Transverse colon (tissue), 4 donors: ENCODE measurements at regions not wholly inside any gene's neighbourhood (a gene's known extent, or its start where the extent isn't known, plus 50 kb on each side); places are given as distances from the start of the nearest gene placed in this dataset.

Source experiments
- DNase-seq: peaks from one replicate; pipeline ENCODE4 v3.0.0-alpha.2; 2019
- H3K27ac ChIP-seq, 4 donors: fragments of 200-600 bp; sonication (generic); 2 replicates each; pipeline ENCODE4 v1.5.1; 2016 to 2018; ENCODE audit warnings: inconsistent platforms in 4 of 4
- H3K27me3 ChIP-seq: fragments of 200-600 bp; sonication (generic); 2 replicates; pipeline ENCODE4 v1.5.1; 2017; ENCODE audit warnings: inconsistent platforms
- H3K36me3 ChIP-seq, 4 donors: fragments of 200-600 bp; sonication (generic); 2 replicates each; pipeline ENCODE4 v1.5.1; 2017 to 2019; ENCODE audit warnings: inconsistent platforms in 4 of 4
- H3K4me1 ChIP-seq, 4 donors: fragments of 200-600 bp; sonication (generic); 2 replicates each; pipeline ENCODE4 v1.5.1; 2017 to 2020; ENCODE audit warnings: inconsistent platforms in 4 of 4
- H3K4me3 ChIP-seq, 4 donors: fragments of 200-600 bp; sonication (generic); 1 replicate in 1 of 4; 2 replicates in 3 of 4; pipeline versions ENCODE4 v1.5.1 to v1.6.1; 2017 to 2019; ENCODE audit warnings: inconsistent platforms in 4 of 4
- H3K9me3 ChIP-seq, 2 donors: fragments of 200-600 bp; sonication (generic); 2 replicates each; pipeline ENCODE4 v1.5.1; 2017 to 2019; ENCODE audit warnings: inconsistent platforms in 2 of 2
- CTCF ChIP-seq, 5 experiments: fragments of 200-600 bp in 3 of 5; fragments of 450-650 bp in 2 of 5; sonication (generic) in 3 of 5; IDR thresholded peaks; 1 replicate in 2 of 5; 2 replicates in 3 of 5; pipeline ENCODE4 v1.5.1; 2016 to 2017; ENCODE audit warnings: antibody characterized with exemption in 5 of 5, inconsistent platforms in 3 of 5, mild to moderate bottlenecking in 2 of 5, moderate library complexity in 1 of 5
- EP300 ChIP-seq: sonication (generic); formaldehyde crosslinking; IDR thresholded peaks from one replicate; pipeline ENCODE4 v1.6.1; 2017; ENCODE audit warnings: antibody characterized with exemption, low read depth
- POLR2A ChIP-seq: fragments of 450-650 bp; IDR thresholded peaks from one replicate; pipeline ENCODE4 v1.6.1; 2016; ENCODE audit warnings: antibody characterized with exemption, mild to moderate bottlenecking, moderate library complexity
- POLR2AphosphoS5 ChIP-seq, 3 donors: sonication (generic); formaldehyde crosslinking; IDR thresholded peaks; one replicate each; pipeline ENCODE4 v1.6.1; 2016; ENCODE audit warnings: antibody characterized with exemption in 3 of 3
- WGBS, 2 donors: methylation state at CpG; one replicate each; pipeline ENCODE4 v1.1.5; 2018; ENCODE audit warnings: low coverage in 1 of 2; 5-methylcytosine and 5-hydroxymethylcytosine counted together
- in situ Hi-C, 4 donors: fragments of 200-750 bp; cut with MboI; loops; one replicate each; pipeline versions ENCODE4 v1.15.0 to v1.15.1; 2017; ENCODE audit warnings: low sequenced_read_pairs in 3 of 4, low pct_ligation_motif_present in 1 of 4, low pct_unique_long_range_greater_than_20kb in 1 of 4
- intact Hi-C: fragments of 100-400 bp; cut with DNase I; formaldehyde crosslinking; loops from one replicate; pipeline ENCODE4 v1.15.1; 2023; ENCODE audit warnings: low total_unique reads

GRCh38 chr2:22270341-22270740 is 1114.6 kb upstream of the KLHL29 start:
- Histone ChIP-seq H3K9me3 (peaks cover 9 to 10% of the 10 kb centered on the region in 2 donors), H3K36me3 (no peaks in the 10 kb centered on the region), H3K4me3 (no peak overlapping the region), H3K4me1 (no peaks in the 10 kb centered on the region), H3K27me3 (no peaks in the 10 kb centered on the region), H3K27ac (no peak overlapping the region)
- intact Hi-C loops = no loop called here
- DNase-seq = no peak
- TF ChIP-seq POLR2A (no peak), EP300 (no peak), CTCF (IDR thresholded peaks at IDR 0.05) (no peak), POLR2AphosphoS5 (IDR thresholded peaks at IDR 0.05) (no peak)
- in situ Hi-C loops = no loop called here
- WGBS, 2 donors = 100% methylated on average over 1 of the region's 1 CpG

GRCh38 chr2:22273853-22274252 is 1111.1 kb upstream of the KLHL29 start:
- intact Hi-C loops = no loop called here
- Histone ChIP-seq H3K4me1 (no peaks in the 10 kb centered on the region), H3K27me3 (no peaks in the 10 kb centered on the region), H3K9me3 (peaks cover 9 to 10% of the 10 kb centered on the region in 2 donors), H3K27ac (no peak overlapping the region), H3K36me3 (no peaks in the 10 kb centered on the region), H3K4me3 (no peak overlapping the region)
- no peak for TF ChIP-seq POLR2A
- TF ChIP-seq EP300 = no peak
- TF ChIP-seq POLR2AphosphoS5 (IDR thresholded peaks at IDR 0.05) = no peak
- no peak for TF ChIP-seq CTCF (IDR thresholded peaks at IDR 0.05)
- WGBS, 2 donors = 38 to 58% methylated on average over 1 of the region's 1 CpG
- DNase-seq = no peak
- in situ Hi-C loops = no loop called here

- WGBS, 2 donors = 74 to 81% methylated on average over 3 of the region's 3 CpGs
- Histone ChIP-seq H3K27ac (no peak overlapping the region), H3K4me1 (no peaks in the 10 kb centered on the region), H3K4me3 (no peak overlapping the region), H3K27me3 (no peaks in the 10 kb centered on the region), H3K36me3 (no peaks in the 10 kb centered on the region), H3K9me3 (peaks cover 9 to 10% of the 10 kb centered on the region in 2 donors)
- in situ Hi-C loops = no loop called here
- TF ChIP-seq POLR2A = no peak
- TF ChIP-seq EP300 = no peak
- TF ChIP-seq POLR2AphosphoS5 (IDR thresholded peaks at IDR 0.05) = no peak
- no peak for TF ChIP-seq CTCF (IDR thresholded peaks at IDR 0.05)
- intact Hi-C loops = no loop called here
- DNase-seq = no peak
These were observed 1110.3 kb upstream of the KLHL29 start for GRCh38 chr2:22274661-22275060.

GRCh38 chr2:22276696-22277095 is 1108.3 kb upstream of the KLHL29 start:
- Histone ChIP-seq H3K4me3 (no peak overlapping the region), H3K4me1 (peaks cover 0 to 8% (median 0%) of the 10 kb centered on the region in 4 donors), H3K36me3 (no peaks in the 10 kb centered on the region), H3K9me3 (no peaks in the 10 kb centered on the region), H3K27ac (no peak overlapping the region), H3K27me3 (no peaks in the 10 kb centered on the region)
- in situ Hi-C loops = no loop called here
- DNase-seq = no peak
- intact Hi-C loops = no loop called here
- WGBS, 2 donors = 58 to 85% methylated on average over 4 of the region's 4 CpGs
- TF ChIP-seq EP300 (no peak), POLR2A (no peak), POLR2AphosphoS5 (IDR thresholded peaks at IDR 0.05) (no peak), CTCF (IDR thresholded peaks at IDR 0.05) (no peak)
